A549 (cell line): ENCODE measurements at regions not wholly inside any gene's neighbourhood (a gene's known extent, or its start where the extent isn't known, plus 50 kb on each side); places are given as distances from the start of the nearest gene placed in this dataset.

ENCODE experiments used
- CHD2 ChIP-seq: fragments of 150-350 bp; IDR thresholded peaks from 2 replicates; pipeline ENCODE4 v1.6.1; 2014; ENCODE audit warnings: low read length; ENCODE audit not compliant: partially characterized antibody
- FOSL2 ChIP-seq, 2 experiments: fragments of 450-650 bp in 1 of 2; fragments of >200 bp in 1 of 2; sonication (Bioruptor Twin) in 1 of 2; formaldehyde crosslinking; IDR thresholded peaks; 2 replicates each; pipeline versions ENCODE4 v1.5.0 to v1.6.1; 2016 to 2020; ENCODE audit warnings: mild to moderate bottlenecking in 1 of 2, moderate library complexity in 1 of 2
- HOXA7 ChIP-seq: fragments of 250-450 bp; sonication (Bioruptor Pico); IDR thresholded peaks from 2 replicates; pipeline ENCODE4 v1.5.0; 2020; ENCODE audit warnings: mild to moderate bottlenecking, moderate library complexity
- POLR2A ChIP-seq: IDR thresholded peaks from 2 replicates; pipeline ENCODE4 v1.6.1; 2012; ENCODE audit warnings: mild to moderate bottlenecking, low read length
- POLR2AphosphoS2 ChIP-seq: conservative IDR thresholded peaks from 2 replicates; pipeline ENCODE4 v1.6.1; 2012; ENCODE audit warnings: low read length, improper control_type of control experiment, inconsistent platforms
- RAD21 ChIP-seq, 2 experiments: fragments of >200 bp in 1 of 2; sonication (Bioruptor Twin) in 1 of 2; formaldehyde crosslinking in 1 of 2; IDR thresholded peaks in 1 of 2; conservative IDR thresholded peaks in 1 of 2; 2 replicates in 1 of 2; 3 replicates in 1 of 2; pipeline ENCODE4 v1.6.1; 2012 to 2018; ENCODE audit warnings: inconsistent platforms in 1 of 2
- RCOR1 ChIP-seq: fragments of 150-350 bp; IDR thresholded peaks from 2 replicates; pipeline ENCODE4 v1.6.1; 2014; ENCODE audit warnings: antibody characterized with exemption, low read length, low read depth
- RNF2 ChIP-seq: fragments of 200-600 bp; sonication (generic); IDR thresholded peaks from 2 replicates; pipeline ENCODE4 v1.6.1; 2016; ENCODE audit warnings: low read depth, mild to moderate bottlenecking, antibody characterized with exemption, moderate library complexity, borderline replicate concordance
- TF ChIP-seq, protein P1 (sequence below): fragments of >200 bp; sonication (Bioruptor Twin); formaldehyde crosslinking; IDR thresholded peaks from 3 replicates; pipeline ENCODE4 v1.5.1; 2016
- TF ChIP-seq, protein P2 (sequence below): fragments of 200-600 bp; sonication (generic); IDR thresholded peaks from 2 replicates; pipeline ENCODE4 v1.6.1; 2016; ENCODE audit warnings: antibody characterized with exemption, mild to moderate bottlenecking, moderate library complexity
- TF ChIP-seq, protein P3 (sequence below): IDR thresholded peaks from 2 replicates; pipeline ENCODE4 v1.6.1; 2012
- TF ChIP-seq, protein P4 (sequence below): fragments of 250-450 bp; sonication (Bioruptor Pico); IDR thresholded peaks from 2 replicates; pipeline ENCODE4 v1.5.0; 2021; ENCODE audit warnings: mild to moderate bottlenecking, moderate library complexity, borderline replicate concordance

DNA sequence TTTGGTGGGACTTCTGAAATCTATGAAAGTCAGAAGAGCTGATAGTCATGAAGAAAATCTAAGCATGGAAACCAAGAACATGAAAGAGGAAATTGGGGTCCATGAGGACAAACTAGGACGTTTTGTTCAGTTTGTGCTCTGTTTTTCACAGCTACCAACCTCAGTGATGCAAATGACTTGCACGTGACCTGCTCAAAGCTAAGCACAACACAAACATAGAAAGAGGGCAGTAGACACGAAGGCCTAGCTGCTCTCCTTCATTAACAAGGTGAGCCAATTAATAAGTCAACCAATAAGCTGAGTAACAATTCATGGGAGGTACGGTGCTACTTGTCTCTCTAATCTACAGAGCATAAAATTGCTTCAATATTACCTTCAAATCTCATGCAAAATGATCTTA, 684.1 kb downstream of the TRAM1L1 start:
- TF ChIP-seq, protein P1, sequence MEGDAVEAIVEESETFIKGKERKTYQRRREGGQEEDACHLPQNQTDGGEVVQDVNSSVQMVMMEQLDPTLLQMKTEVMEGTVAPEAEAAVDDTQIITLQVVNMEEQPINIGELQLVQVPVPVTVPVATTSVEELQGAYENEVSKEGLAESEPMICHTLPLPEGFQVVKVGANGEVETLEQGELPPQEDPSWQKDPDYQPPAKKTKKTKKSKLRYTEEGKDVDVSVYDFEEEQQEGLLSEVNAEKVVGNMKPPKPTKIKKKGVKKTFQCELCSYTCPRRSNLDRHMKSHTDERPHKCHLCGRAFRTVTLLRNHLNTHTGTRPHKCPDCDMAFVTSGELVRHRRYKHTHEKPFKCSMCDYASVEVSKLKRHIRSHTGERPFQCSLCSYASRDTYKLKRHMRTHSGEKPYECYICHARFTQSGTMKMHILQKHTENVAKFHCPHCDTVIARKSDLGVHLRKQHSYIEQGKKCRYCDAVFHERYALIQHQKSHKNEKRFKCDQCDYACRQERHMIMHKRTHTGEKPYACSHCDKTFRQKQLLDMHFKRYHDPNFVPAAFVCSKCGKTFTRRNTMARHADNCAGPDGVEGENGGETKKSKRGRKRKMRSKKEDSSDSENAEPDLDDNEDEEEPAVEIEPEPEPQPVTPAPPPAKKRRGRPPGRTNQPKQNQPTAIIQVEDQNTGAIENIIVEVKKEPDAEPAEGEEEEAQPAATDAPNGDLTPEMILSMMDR: no peak
- TF ChIP-seq FOSL2 (IDR thresholded peaks at IDR 0.05): no peak
- no peak for TF ChIP-seq FOSL2 (CRISPR knock-in tag; IDR thresholded peaks at IDR 0.05)
- TF ChIP-seq RCOR1: no peak
- TF ChIP-seq, protein P2, sequence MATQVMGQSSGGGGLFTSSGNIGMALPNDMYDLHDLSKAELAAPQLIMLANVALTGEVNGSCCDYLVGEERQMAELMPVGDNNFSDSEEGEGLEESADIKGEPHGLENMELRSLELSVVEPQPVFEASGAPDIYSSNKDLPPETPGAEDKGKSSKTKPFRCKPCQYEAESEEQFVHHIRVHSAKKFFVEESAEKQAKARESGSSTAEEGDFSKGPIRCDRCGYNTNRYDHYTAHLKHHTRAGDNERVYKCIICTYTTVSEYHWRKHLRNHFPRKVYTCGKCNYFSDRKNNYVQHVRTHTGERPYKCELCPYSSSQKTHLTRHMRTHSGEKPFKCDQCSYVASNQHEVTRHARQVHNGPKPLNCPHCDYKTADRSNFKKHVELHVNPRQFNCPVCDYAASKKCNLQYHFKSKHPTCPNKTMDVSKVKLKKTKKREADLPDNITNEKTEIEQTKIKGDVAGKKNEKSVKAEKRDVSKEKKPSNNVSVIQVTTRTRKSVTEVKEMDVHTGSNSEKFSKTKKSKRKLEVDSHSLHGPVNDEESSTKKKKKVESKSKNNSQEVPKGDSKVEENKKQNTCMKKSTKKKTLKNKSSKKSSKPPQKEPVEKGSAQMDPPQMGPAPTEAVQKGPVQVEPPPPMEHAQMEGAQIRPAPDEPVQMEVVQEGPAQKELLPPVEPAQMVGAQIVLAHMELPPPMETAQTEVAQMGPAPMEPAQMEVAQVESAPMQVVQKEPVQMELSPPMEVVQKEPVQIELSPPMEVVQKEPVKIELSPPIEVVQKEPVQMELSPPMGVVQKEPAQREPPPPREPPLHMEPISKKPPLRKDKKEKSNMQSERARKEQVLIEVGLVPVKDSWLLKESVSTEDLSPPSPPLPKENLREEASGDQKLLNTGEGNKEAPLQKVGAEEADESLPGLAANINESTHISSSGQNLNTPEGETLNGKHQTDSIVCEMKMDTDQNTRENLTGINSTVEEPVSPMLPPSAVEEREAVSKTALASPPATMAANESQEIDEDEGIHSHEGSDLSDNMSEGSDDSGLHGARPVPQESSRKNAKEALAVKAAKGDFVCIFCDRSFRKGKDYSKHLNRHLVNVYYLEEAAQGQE: no peak
- no peak for TF ChIP-seq POLR2A
- TF ChIP-seq CHD2: no peak
- TF ChIP-seq RNF2: no peak
- TF ChIP-seq, protein P3, sequence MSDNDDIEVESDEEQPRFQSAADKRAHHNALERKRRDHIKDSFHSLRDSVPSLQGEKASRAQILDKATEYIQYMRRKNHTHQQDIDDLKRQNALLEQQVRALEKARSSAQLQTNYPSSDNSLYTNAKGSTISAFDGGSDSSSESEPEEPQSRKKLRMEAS: no peak
- TF ChIP-seq, protein P4, sequence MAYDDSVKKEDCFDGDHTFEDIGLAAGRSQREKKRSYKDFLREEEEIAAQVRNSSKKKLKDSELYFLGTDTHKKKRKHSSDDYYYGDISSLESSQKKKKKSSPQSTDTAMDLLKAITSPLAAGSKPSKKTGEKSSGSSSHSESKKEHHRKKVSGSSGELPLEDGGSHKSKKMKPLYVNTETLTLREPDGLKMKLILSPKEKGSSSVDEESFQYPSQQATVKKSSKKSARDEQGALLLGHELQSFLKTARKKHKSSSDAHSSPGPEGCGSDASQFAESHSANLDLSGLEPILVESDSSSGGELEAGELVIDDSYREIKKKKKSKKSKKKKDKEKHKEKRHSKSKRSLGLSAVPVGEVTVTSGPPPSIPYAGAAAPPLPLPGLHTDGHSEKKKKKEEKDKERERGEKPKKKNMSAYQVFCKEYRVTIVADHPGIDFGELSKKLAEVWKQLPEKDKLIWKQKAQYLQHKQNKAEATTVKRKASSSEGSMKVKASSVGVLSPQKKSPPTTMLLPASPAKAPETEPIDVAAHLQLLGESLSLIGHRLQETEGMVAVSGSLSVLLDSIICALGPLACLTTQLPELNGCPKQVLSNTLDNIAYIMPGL (CRISPR knock-in tag): no peak
- no peak for TF ChIP-seq POLR2AphosphoS2
- no peak for TF ChIP-seq HOXA7 (CRISPR knock-in tag)
- no peak for TF ChIP-seq RAD21 (conservative IDR thresholded peaks at IDR 0.05 in 1 of 2, IDR thresholded peaks at IDR 0.05 in 1 of 2)
